A673 (cell line): ENCODE measurements at regions not wholly inside any gene's neighbourhood (a gene's known extent, or its start where the extent isn't known, plus 50 kb on each side); places are given as distances from the start of the nearest gene placed in this dataset.

Experiments used
- CTCF ChIP-seq: fragments of 300-800, 200-600 bp; sonication (generic); conservative IDR thresholded peaks from 2 replicates; pipeline ENCODE4 v1.5.1; 2017; ENCODE audit warnings: low read depth, mild to moderate bottlenecking, antibody characterized with exemption, low read length, moderate library complexity, mixed read lengths
- EZH2 ChIP-seq: fragments of 200-600 bp; sonication (generic); IDR thresholded peaks from 2 replicates; pipeline ENCODE4 v1.6.1; 2017; ENCODE audit warnings: borderline replicate concordance, low read depth, mild to moderate bottlenecking, mixed read lengths, antibody characterized with exemption, low read length; ENCODE audit not compliant: poor library complexity, severe bottlenecking

GRCh38 chr14:71610149-71610548 is 322.1 kb upstream of the RGS6 start:
- no peak; the same call in 1 of the 2 replicates for TF ChIP-seq CTCF
- TF ChIP-seq EZH2: no peak
